Esophagus squamous epithelium (tissue), 4 donors: ENCODE measurements at regions not wholly inside any gene's neighbourhood (a gene's known extent, or its start where the extent isn't known, plus 50 kb on each side); places are given as distances from the start of the nearest gene placed in this dataset.

ENCODE experiments used
- POLR2A ChIP-seq, 4 donors: fragments of 450-650 bp; IDR thresholded peaks; one replicate each; pipeline ENCODE4 v1.6.1; 2017; ENCODE audit warnings: antibody characterized with exemption in 4 of 4, mild to moderate bottlenecking in 4 of 4, moderate library complexity in 3 of 4
- TF ChIP-seq, protein P1 (sequence below), 6 experiments: fragments of 450-650 bp in 4 of 6; fragments of 200-600 bp in 2 of 6; sonication (generic) in 2 of 6; IDR thresholded peaks; one replicate each; pipeline ENCODE4 v1.5.1; 2016 to 2019; ENCODE audit warnings: antibody characterized with exemption in 6 of 6, mild to moderate bottlenecking in 4 of 6, moderate library complexity in 4 of 6

DNA sequence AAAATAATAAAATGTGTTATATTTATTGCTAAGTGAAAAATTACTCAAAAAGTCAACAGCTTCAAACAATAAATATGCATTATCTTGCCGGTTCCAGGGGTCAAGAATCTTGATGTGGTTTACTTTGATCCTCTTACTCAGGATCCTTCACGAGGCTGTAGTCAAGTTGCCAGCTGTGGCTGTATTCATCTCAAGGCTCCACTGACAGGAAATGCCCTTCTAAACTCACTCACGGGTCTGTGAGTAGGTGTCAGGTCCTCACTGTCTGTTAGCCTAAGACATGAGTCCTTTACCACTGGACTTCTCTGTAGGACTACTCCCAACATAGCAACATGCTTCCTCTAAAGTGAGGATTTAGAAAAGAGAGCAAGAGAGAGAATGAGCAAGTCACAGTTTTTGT, 983.0 kb downstream of the SI start:
- TF ChIP-seq, protein P1, sequence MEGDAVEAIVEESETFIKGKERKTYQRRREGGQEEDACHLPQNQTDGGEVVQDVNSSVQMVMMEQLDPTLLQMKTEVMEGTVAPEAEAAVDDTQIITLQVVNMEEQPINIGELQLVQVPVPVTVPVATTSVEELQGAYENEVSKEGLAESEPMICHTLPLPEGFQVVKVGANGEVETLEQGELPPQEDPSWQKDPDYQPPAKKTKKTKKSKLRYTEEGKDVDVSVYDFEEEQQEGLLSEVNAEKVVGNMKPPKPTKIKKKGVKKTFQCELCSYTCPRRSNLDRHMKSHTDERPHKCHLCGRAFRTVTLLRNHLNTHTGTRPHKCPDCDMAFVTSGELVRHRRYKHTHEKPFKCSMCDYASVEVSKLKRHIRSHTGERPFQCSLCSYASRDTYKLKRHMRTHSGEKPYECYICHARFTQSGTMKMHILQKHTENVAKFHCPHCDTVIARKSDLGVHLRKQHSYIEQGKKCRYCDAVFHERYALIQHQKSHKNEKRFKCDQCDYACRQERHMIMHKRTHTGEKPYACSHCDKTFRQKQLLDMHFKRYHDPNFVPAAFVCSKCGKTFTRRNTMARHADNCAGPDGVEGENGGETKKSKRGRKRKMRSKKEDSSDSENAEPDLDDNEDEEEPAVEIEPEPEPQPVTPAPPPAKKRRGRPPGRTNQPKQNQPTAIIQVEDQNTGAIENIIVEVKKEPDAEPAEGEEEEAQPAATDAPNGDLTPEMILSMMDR (IDR thresholded peaks at IDR 0.05), result no peak
- no peak for TF ChIP-seq POLR2A (IDR thresholded peaks at IDR 0.05)
